HL-60 (cell line): ENCODE measurements at regions not wholly inside any gene's neighbourhood (a gene's known extent, or its start where the extent isn't known, plus 50 kb on each side); places are given as distances from the start of the nearest gene placed in this dataset.

ENCODE experiments used
- CTCF ChIP-seq: IDR thresholded peaks from one replicate; pipeline ENCODE4 v1.5.1; 2011; ENCODE audit warnings: low read length, control low read depth, inconsistent platforms; ENCODE audit not compliant: insufficient read depth
- SPI1 ChIP-seq: IDR thresholded peaks from 2 replicates; pipeline ENCODE4 v1.6.1; 2012; ENCODE audit warnings: low read depth, mild to moderate bottlenecking, borderline replicate concordance

- no peak for TF ChIP-seq CTCF
- no peak for TF ChIP-seq SPI1
These were observed 745.9 kb downstream of the ZBBX start for GRCh38 chr3:166634091-166634746.
